Endothelial cell of umbilical vein (primary cell): ENCODE measurements at regions not wholly inside any gene's neighbourhood (a gene's known extent, or its start where the extent isn't known, plus 50 kb on each side); places are given as distances from the start of the nearest gene placed in this dataset.

Source experiments
- BruUV-seq: library from RNA; stranded (reverse); fragments of 400-500 nt; replicated peaks from 2 replicates; lab custom pipeline; 2021; lab: Mats Ljungman, UMichigan
- CTCF ChIA-PET: fragments of 300-600, 350-600 bp; sonication (Branson Sonifier 250); formaldehyde crosslinking; loops from one replicate; lab custom pipeline; 2021; ENCODE audit warnings: antibody characterized with exemption, inconsistent platforms; lab: Charles Lee
- POLR2A ChIA-PET: fragments of 300-600, 350-600 bp; sonication (Branson Sonifier 250); formaldehyde crosslinking; loops from one replicate; lab custom pipeline; 2021; ENCODE audit warnings: antibody characterized with exemption, inconsistent platforms; lab: Charles Lee
- DNase-seq: peaks from one replicate; pipeline ENCODE4 v3.0.0-alpha.2; 2011; ENCODE audit warnings: low read depth, low spot score
- FAIRE-seq: peaks from 2 replicates; lab custom pipeline; 2011; peaks lifted over from hg19 to GRCh38; lab: Jason Lieb, UNC
- H2AFZ ChIP-seq: 2 replicates; pipeline ENCODE4 v1.6.0; 2012; ENCODE audit warnings: low read depth, low read length, control low read depth, inconsistent platforms
- H3K27ac ChIP-seq: 2 replicates; pipeline ENCODE4 v1.5.1; 2011; ENCODE audit warnings: low read depth, mild to moderate bottlenecking, control low read depth, low read length, moderate library complexity; ENCODE audit not compliant: insufficient read depth
- H3K27me3 ChIP-seq, 2 experiments: 2 replicates each; pipeline versions ENCODE4 v1.6.0 to v1.6.1; 2011; ENCODE audit warnings: low read length in 2 of 2, mixed read lengths in 1 of 2; ENCODE audit not compliant: control insufficient read depth in 2 of 2, insufficient read depth in 2 of 2
- H3K36me3 ChIP-seq, 2 experiments: 2 replicates in 1 of 2; 3 replicates in 1 of 2; pipeline ENCODE4 v1.5.1; 2011; ENCODE audit warnings: low read length in 2 of 2, mild to moderate bottlenecking in 1 of 2, moderate library complexity in 1 of 2; ENCODE audit not compliant: control insufficient read depth in 2 of 2, insufficient read depth in 2 of 2; ENCODE audit errors: extremely low read depth in 1 of 2
- H3K4me1 ChIP-seq: 3 replicates; pipeline ENCODE4 v1.5.1; 2011; ENCODE audit warnings: mild to moderate bottlenecking, low read length; ENCODE audit not compliant: control insufficient read depth, insufficient read depth; ENCODE audit errors: extremely low read depth
- H3K4me2 ChIP-seq: 2 replicates; pipeline ENCODE4 v1.6.1; 2011; ENCODE audit warnings: low read length, control low read depth, mixed read lengths; ENCODE audit not compliant: insufficient read depth
- H3K4me3 ChIP-seq, 3 experiments: fragments of 200-600 bp in 1 of 3; sonication (generic), shearing (Covaris generic) in 1 of 3; replicated peaks in 1 of 3; 2 replicates each; pipeline ENCODE4 v1.5.1; 2011 to 2016; ENCODE audit warnings: control low read depth in 3 of 3, low read length in 3 of 3, mild to moderate bottlenecking in 2 of 3, inconsistent platforms in 1 of 3, low read depth in 1 of 3, moderate library complexity in 1 of 3; ENCODE audit not compliant: insufficient read depth in 1 of 3
- H3K79me2 ChIP-seq: 2 replicates; pipeline ENCODE4 v1.6.0; 2012; ENCODE audit warnings: low read length, inconsistent platforms; ENCODE audit not compliant: control insufficient read depth, insufficient read depth
- H3K9ac ChIP-seq: replicated peaks from 2 replicates; pipeline ENCODE3; 2011; ENCODE audit warnings: low read length, control low read depth; ENCODE audit not compliant: insufficient read depth; ENCODE audit errors: extremely low read depth
- H3K9me1 ChIP-seq: replicated peaks from 3 replicates; pipeline ENCODE4 v1.6.0; 2011; ENCODE audit warnings: mild to moderate bottlenecking, low read length; ENCODE audit not compliant: control insufficient read depth, insufficient read depth; ENCODE audit errors: extremely low read depth
- H3K9me3 ChIP-seq: replicated peaks from 2 replicates; pipeline ENCODE4 v1.5.1; 2012; ENCODE audit warnings: low read length, inconsistent platforms; ENCODE audit not compliant: control insufficient read depth, insufficient read depth
- H4K20me1 ChIP-seq: replicated peaks from 2 replicates; pipeline ENCODE3; 2011; ENCODE audit warnings: mild to moderate bottlenecking, low read length; ENCODE audit not compliant: control insufficient read depth, insufficient read depth; ENCODE audit errors: extremely low read depth
- CTCF ChIP-seq, 2 donors: IDR thresholded peaks; 1 replicate in 1 of 2; 2 replicates in 1 of 2; pipeline ENCODE4 v1.5.1; 2011; ENCODE audit warnings: low read length in 2 of 2, mild to moderate bottlenecking in 2 of 2, moderate library complexity in 2 of 2, control low read depth in 1 of 2, inconsistent platforms in 1 of 2, low read depth in 1 of 2; ENCODE audit not compliant: insufficient read depth in 1 of 2; ENCODE audit errors: extremely low read depth in 1 of 2
- EZH2 ChIP-seq: IDR thresholded peaks from 2 replicates; pipeline ENCODE4 v1.6.1; 2012; ENCODE audit warnings: borderline replicate concordance, low read depth, mild to moderate bottlenecking, moderate library complexity, low read length, inconsistent platforms; ENCODE audit not compliant: severe bottlenecking
- FOS ChIP-seq: IDR thresholded peaks from 2 replicates; pipeline ENCODE4 v1.6.1; 2011; ENCODE audit warnings: mild to moderate bottlenecking, low read length, moderate library complexity, borderline replicate concordance; ENCODE audit not compliant: insufficient read depth
- GATA2 ChIP-seq: IDR thresholded peaks from 2 replicates; pipeline ENCODE4 v1.7.0; 2011; ENCODE audit warnings: low read depth, mild to moderate bottlenecking, moderate library complexity, mixed read lengths, low read length; ENCODE audit not compliant: insufficient read length, insufficient read depth
- JUN ChIP-seq: IDR thresholded peaks from 2 replicates; pipeline ENCODE4 v1.6.1; 2011; ENCODE audit warnings: borderline replicate concordance, low read depth; ENCODE audit not compliant: insufficient read length, insufficient read depth
- MAX ChIP-seq: IDR thresholded peaks from 2 replicates; pipeline ENCODE4 v1.6.1; 2011; ENCODE audit not compliant: insufficient read depth, insufficient read length
- MYC ChIP-seq: IDR thresholded peaks from one replicate; pipeline ENCODE4 v1.6.1; 2011; ENCODE audit warnings: mild to moderate bottlenecking, low read depth, low read length
- POLR2A ChIP-seq: IDR thresholded peaks from 2 replicates; pipeline ENCODE4 v1.6.1; 2012; ENCODE audit warnings: low read depth, mild to moderate bottlenecking, control low read depth, low read length
- POLR2AphosphoS5 ChIP-seq: IDR thresholded peaks from 2 replicates; pipeline ENCODE4 v1.6.1; 2012; ENCODE audit warnings: low read depth, mild to moderate bottlenecking, control low read depth, low read length, moderate library complexity; ENCODE audit not compliant: insufficient read depth
- dilution Hi-C: fragments of 300-500 bp; cut with MboI; formaldehyde crosslinking; loops from one replicate; pipeline ENCODE4 v1.15.0; 2019; ENCODE audit warnings: low sequenced_read_pairs; ENCODE audit not compliant: extremely low pct_ligation_motif_present
- intact Hi-C: fragments of 100-400 bp; cut with micrococcal nuclease; formaldehyde crosslinking; loops from one replicate; pipeline ENCODE4 v1.10.0; 2022

GRCh38 chr10:109166935-109167334 is 756.4 kb downstream of the XPNPEP1 start:
- BruUV-seq, result no TSS peak
- no peaks in the 10 kb centered on the region for H3K9me1 ChIP-seq
- peaks cover 2% of the 10 kb centered on the region for H3K9me3 ChIP-seq
- FAIRE-seq (no peak), DNase-seq (no peak)
- H3K9ac ChIP-seq, result no peak overlapping the region
- H3K27me3 ChIP-seq, result no peaks in the 10 kb centered on the region
- no peak overlapping the region for H3K27ac ChIP-seq
- ChIA-PET CTCF (no interaction called here), POLR2A (no interaction called here)
- intact Hi-C loops (no loop called here), dilution Hi-C loops (no loop called here)
- H3K79me2 ChIP-seq, result no peaks in the 10 kb centered on the region
- no peak overlapping the region for H3K4me2 ChIP-seq
- H2AFZ ChIP-seq, result no peak overlapping the region
- H4K20me1 ChIP-seq, result no peaks in the 10 kb centered on the region
- H3K4me1 ChIP-seq, result no peaks in the 10 kb centered on the region
- H3K36me3 ChIP-seq, result no peaks in the 10 kb centered on the region
- no peak for TF ChIP-seq MYC
- no peak for TF ChIP-seq POLR2A
- no peak for TF ChIP-seq FOS
- no peak for TF ChIP-seq JUN
- no peak overlapping the region for H3K4me3 ChIP-seq

DNA sequence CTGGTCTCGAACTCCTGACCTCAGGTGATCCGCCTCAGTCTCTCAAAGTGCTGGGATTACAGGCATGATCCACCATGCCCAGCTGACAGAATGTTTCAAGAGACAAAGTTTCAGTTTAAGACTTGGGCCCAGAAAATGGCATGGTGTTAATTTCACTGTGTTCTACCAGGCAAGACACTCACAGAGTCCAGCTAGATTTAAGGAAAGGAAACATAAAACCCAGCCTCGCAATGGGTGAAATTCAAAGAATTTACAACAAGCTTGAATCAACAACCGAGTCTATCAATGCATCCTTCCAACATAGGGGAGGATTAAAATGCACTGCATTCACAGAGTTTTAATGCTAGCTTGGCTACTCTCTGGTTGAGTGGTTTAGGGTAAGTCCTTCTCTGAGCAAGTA is 764.0 kb downstream of the XPNPEP1 start:
- no peak overlapping the region for H3K4me2 ChIP-seq
- POLR2A ChIA-PET, result no interaction called here
- H3K9me1 ChIP-seq, result no peaks in the 10 kb centered on the region
- DNase-seq (no peak), FAIRE-seq (no peak)
- H3K36me3 ChIP-seq, result no peaks in the 10 kb centered on the region
- no peaks in the 10 kb centered on the region for H4K20me1 ChIP-seq
- no peak overlapping the region for H3K27ac ChIP-seq
- H2AFZ ChIP-seq, result no peak overlapping the region
- dilution Hi-C loops (no loop called here), intact Hi-C loops (no loop called here)
- CTCF ChIA-PET, result no interaction called here
- no peak for TF ChIP-seq MAX
- TF ChIP-seq POLR2A, result no peak
- TF ChIP-seq FOS, result no peak
- no peak for TF ChIP-seq CTCF (IDR thresholded peaks at IDR 0.05; ENCODE audit: extremely low read depth in 1 of 2, insufficient read depth in 1 of 2, low read depth in 1 of 2, low read length in 2 of 2)
- TF ChIP-seq JUN, result no peak
- TF ChIP-seq POLR2AphosphoS5, result no peak
- no peak for TF ChIP-seq EZH2
- no peak for TF ChIP-seq GATA2
- TF ChIP-seq MYC, result no peak
- no peaks in the 10 kb centered on the region for H3K27me3 ChIP-seq
- no peaks in the 10 kb centered on the region for H3K79me2 ChIP-seq
- no peak overlapping the region for H3K9ac ChIP-seq
- H3K4me3 ChIP-seq, result no peak overlapping the region
- no TSS peak for BruUV-seq
- H3K9me3 ChIP-seq, result peaks cover 3% of the 10 kb centered on the region
- no peaks in the 10 kb centered on the region for H3K4me1 ChIP-seq
